ENCODE measurements at regions not wholly inside any gene's neighbourhood (a gene's known extent, or its start where the extent isn't known, plus 50 kb on each side); places are given as distances from the start of the nearest gene placed in this dataset.
"Not testable (repeated sequence)": the region's sequence is repeated elsewhere in the genome, so short reads cannot be mapped to it uniquely, and the experiment has no call there.

GRCh38 chr10:56212951-56213350 is 148.1 kb downstream of the ZWINT start:
- Histone ChIP-seq H3K4me3 (ENCODE audit: low read length) (no peak overlapping the region), H3K9me3 (ENCODE audit: control insufficient read depth, low read depth, low read length) (no peaks in the 10 kb centered on the region), H3K4me1 (ENCODE audit: control insufficient read depth, low read depth, low read length) (no peaks in the 10 kb centered on the region), H3K27ac (ENCODE audit: low read length) (no peak overlapping the region), H3K27me3 (ENCODE audit: control insufficient read depth, insufficient read depth, low read length) (no peaks in the 10 kb centered on the region), H3K36me3 (ENCODE audit: control insufficient read depth, low read depth, low read length) (no peaks in the 10 kb centered on the region), H3K9ac (ENCODE audit: low read length) (no peak overlapping the region)

DNA sequence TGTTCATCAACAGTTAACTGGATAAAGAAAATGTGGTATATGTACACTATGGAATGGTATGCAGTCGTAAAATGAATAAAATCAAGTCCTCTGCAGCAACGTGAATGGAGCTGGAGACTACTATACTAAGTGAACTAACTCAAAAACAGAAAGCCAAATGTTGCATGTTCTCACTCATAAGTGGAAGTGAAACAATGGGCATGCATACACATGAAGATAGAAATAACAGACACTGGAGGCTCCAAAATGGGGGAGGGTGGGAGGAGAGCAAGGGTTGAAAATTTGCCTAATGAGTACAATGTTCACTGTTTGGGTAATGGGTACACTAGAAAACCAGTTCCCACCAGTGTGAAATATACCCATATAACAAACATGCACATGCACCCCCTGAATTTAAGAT is 179.5 kb downstream of the ZWINT start:
- H3K27ac ChIP-seq (ENCODE audit: low read length), result no peak overlapping the region
- no peak overlapping the region for H3K4me3 ChIP-seq (ENCODE audit: low read length)
- no peaks in the 10 kb centered on the region for H3K4me1 ChIP-seq (ENCODE audit: control insufficient read depth, low read depth, low read length)
- no peak overlapping the region for H3K9ac ChIP-seq (ENCODE audit: low read length)
- H3K9me3 ChIP-seq (ENCODE audit: control insufficient read depth, low read depth, low read length), result no peaks in the 10 kb centered on the region
- H3K27me3 ChIP-seq (ENCODE audit: control insufficient read depth, insufficient read depth, low read length), result no peaks in the 10 kb centered on the region
- H3K36me3 ChIP-seq (ENCODE audit: control insufficient read depth, low read depth, low read length), result no peaks in the 10 kb centered on the region

- Histone ChIP-seq H3K27me3 (ENCODE audit: control insufficient read depth, insufficient read depth, low read length) (no peaks in the 10 kb centered on the region), H3K36me3 (ENCODE audit: control insufficient read depth, low read depth, low read length) (no peaks in the 10 kb centered on the region), H3K4me1 (ENCODE audit: control insufficient read depth, low read depth, low read length) (no peaks in the 10 kb centered on the region), H3K9me3 (ENCODE audit: control insufficient read depth, low read depth, low read length) (no peaks in the 10 kb centered on the region), H3K27ac (ENCODE audit: low read length) (no peak overlapping the region), H3K9ac (ENCODE audit: low read length) (no peak overlapping the region), H3K4me3 (ENCODE audit: low read length) (no peak overlapping the region)
Observed at GRCh38 chr10:56178210-56178609, 182.8 kb downstream of the ZWINT start.

DNA sequence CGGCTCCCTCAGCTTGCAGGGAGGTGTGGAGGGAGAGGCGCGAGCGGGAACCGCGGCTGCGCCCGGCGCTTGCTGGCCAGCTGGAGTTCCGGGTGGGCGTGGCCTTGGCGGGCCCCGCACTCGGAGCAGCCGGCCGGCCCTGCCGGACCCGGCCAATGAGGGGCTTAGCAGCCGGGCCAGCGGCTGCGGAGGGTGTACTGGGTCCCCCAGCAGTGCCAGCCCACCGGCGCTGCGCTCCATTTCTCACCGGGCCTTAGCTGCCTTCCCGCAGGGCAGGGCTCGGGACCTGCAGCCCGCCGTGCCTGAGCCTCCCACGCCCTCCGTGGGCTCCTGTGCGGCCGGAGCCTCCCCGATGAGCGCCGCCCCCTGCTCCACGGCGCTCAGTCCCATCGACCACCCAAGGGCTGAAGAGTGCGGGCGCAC is 206.0 kb downstream of the ZWINT start:
- H3K27ac ChIP-seq (ENCODE audit: low read length); H3K9ac ChIP-seq (ENCODE audit: low read length); H3K9me3 ChIP-seq (ENCODE audit: control insufficient read depth, low read depth, low read length); H3K27me3 ChIP-seq (ENCODE audit: control insufficient read depth, insufficient read depth, low read length); H3K4me1 ChIP-seq (ENCODE audit: control insufficient read depth, low read depth, low read length); H3K36me3 ChIP-seq (ENCODE audit: control insufficient read depth, low read depth, low read length); H3K4me3 ChIP-seq (ENCODE audit: low read length): not testable (repeated sequence)

- H3K4me1 ChIP-seq (ENCODE audit: control insufficient read depth, low read depth, low read length), result no peaks in the 10 kb centered on the region
- no peak overlapping the region for H3K9ac ChIP-seq (ENCODE audit: low read length)
- H3K27ac ChIP-seq (ENCODE audit: low read length), result no peak overlapping the region
- no peaks in the 10 kb centered on the region for H3K36me3 ChIP-seq (ENCODE audit: control insufficient read depth, low read depth, low read length)
- no peaks in the 10 kb centered on the region for H3K9me3 ChIP-seq (ENCODE audit: control insufficient read depth, low read depth, low read length)
- H3K4me3 ChIP-seq (ENCODE audit: low read length), result no peak overlapping the region
- no peaks in the 10 kb centered on the region for H3K27me3 ChIP-seq (ENCODE audit: control insufficient read depth, insufficient read depth, low read length)
Observed at GRCh38 chr10:56146806-56147205, 214.3 kb downstream of the ZWINT start.

DNA sequence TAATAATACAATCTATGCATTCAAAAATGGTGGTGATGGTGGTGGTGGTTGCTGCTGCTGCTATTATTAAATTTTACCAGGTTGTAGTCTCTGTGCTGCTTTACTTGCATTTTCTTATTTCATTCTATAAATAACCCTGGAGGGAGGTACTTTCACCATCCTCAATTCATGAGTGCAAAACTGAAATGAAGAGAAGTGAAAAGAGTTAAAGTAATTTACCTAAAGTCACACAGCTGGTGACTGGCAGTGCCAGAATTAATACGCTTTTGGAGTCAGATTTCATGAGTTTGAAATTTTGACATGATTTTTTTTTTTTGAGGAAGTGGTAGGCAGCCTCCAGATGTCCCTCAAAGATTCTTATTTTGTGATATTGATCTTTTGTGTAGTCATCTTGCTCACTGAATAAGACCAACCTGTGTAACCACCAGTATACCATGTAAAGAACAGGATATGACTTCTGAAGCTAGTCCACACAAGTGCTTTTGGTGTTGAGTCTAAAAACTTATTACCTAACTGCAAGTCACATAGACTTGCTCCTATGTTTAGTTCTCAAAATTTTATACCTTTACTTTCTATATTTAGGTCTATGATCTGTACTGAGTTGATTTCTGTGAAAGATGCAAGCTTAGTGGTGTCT is 218.8 kb downstream of the ZWINT start:
- no peaks in the 10 kb centered on the region for H3K9me3 ChIP-seq (ENCODE audit: control insufficient read depth, low read depth, low read length)
- no peaks in the 10 kb centered on the region for H3K27me3 ChIP-seq (ENCODE audit: control insufficient read depth, insufficient read depth, low read length)
- H3K4me3 ChIP-seq (ENCODE audit: low read length), result no peak overlapping the region
- H3K4me1 ChIP-seq (ENCODE audit: control insufficient read depth, low read depth, low read length), result no peaks in the 10 kb centered on the region
- H3K36me3 ChIP-seq (ENCODE audit: control insufficient read depth, low read depth, low read length), result no peaks in the 10 kb centered on the region
- no peak overlapping the region for H3K9ac ChIP-seq (ENCODE audit: low read length)
- no peak overlapping the region for H3K27ac ChIP-seq (ENCODE audit: low read length)

GRCh38 chr10:56139405-56139804 is 221.7 kb downstream of the ZWINT start:
- H3K9me3 ChIP-seq (ENCODE audit: control insufficient read depth, low read depth, low read length), result no peaks in the 10 kb centered on the region
- no peak overlapping the region for H3K27ac ChIP-seq (ENCODE audit: low read length)
- no peak overlapping the region for H3K9ac ChIP-seq (ENCODE audit: low read length)
- H3K4me1 ChIP-seq (ENCODE audit: control insufficient read depth, low read depth, low read length), result no peaks in the 10 kb centered on the region
- no peaks in the 10 kb centered on the region for H3K36me3 ChIP-seq (ENCODE audit: control insufficient read depth, low read depth, low read length)
- no peaks in the 10 kb centered on the region for H3K27me3 ChIP-seq (ENCODE audit: control insufficient read depth, insufficient read depth, low read length)
- H3K4me3 ChIP-seq (ENCODE audit: low read length), result no peak overlapping the region

DNA sequence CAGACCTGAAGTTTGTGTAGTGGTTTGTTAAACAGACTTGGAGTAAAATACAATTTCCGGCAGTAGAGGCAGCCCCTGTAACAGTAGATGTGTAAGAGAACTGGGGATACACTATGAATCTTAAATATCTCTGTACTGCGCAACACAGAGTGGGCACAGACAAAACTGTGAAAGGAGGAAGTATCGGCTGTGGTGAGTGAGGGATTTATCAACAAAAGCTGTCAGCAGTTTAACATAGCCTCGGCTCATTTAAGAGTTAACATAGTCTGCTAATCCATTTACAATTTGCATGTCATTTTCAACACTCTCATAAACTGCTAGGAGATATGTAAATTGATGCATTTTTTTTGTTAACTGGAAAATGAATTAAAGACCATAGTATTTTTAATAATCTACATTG is 225.2 kb downstream of the ZWINT start:
- Histone ChIP-seq H3K27ac (ENCODE audit: low read length) (no peak overlapping the region), H3K4me1 (ENCODE audit: control insufficient read depth, low read depth, low read length) (no peaks in the 10 kb centered on the region), H3K4me3 (ENCODE audit: low read length) (no peak overlapping the region), H3K9ac (ENCODE audit: low read length) (no peak overlapping the region), H3K9me3 (ENCODE audit: control insufficient read depth, low read depth, low read length) (no peaks in the 10 kb centered on the region), H3K27me3 (ENCODE audit: control insufficient read depth, insufficient read depth, low read length) (no peaks in the 10 kb centered on the region), H3K36me3 (ENCODE audit: control insufficient read depth, low read depth, low read length) (no peaks in the 10 kb centered on the region)

- Histone ChIP-seq H3K4me3 (ENCODE audit: low read length) (no peak overlapping the region), H3K9ac (ENCODE audit: low read length) (no peak overlapping the region)
Observed at GRCh38 chr10:56123247-56123646, 237.8 kb downstream of the ZWINT start.

DNA sequence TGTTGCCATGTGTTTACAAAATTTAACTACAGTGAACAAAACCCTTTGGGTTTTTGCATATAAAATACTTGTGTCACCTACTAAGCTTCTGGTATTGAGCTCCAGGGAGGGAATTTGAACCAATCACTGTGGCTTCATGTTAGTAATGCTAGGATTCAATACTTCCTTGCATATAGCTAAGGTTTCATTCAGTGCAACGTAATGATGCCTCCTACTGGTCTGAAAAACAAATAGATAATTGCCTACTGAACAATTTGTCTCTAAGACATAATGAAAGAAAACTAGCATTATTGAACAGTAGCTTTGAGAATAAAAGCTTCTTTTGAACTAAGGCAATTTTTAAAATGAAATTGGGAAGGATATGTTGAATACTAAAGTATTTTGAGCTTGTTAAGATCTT is 244.4 kb downstream of the ZWINT start:
- no peak overlapping the region for H3K9ac ChIP-seq (ENCODE audit: low read length)
- no peaks in the 10 kb centered on the region for H3K9me3 ChIP-seq (ENCODE audit: control insufficient read depth, low read depth, low read length)
- H3K27me3 ChIP-seq (ENCODE audit: control insufficient read depth, insufficient read depth, low read length), result no peaks in the 10 kb centered on the region
- H3K27ac ChIP-seq (ENCODE audit: low read length), result no peak overlapping the region
- no peaks in the 10 kb centered on the region for H3K4me1 ChIP-seq (ENCODE audit: control insufficient read depth, low read depth, low read length)
- no peaks in the 10 kb centered on the region for H3K36me3 ChIP-seq (ENCODE audit: control insufficient read depth, low read depth, low read length)
- no peak overlapping the region for H3K4me3 ChIP-seq (ENCODE audit: low read length)

More at GRCh38 chr10:56123247-56123646, 237.8 kb downstream of the ZWINT start:
- H3K27me3 ChIP-seq (ENCODE audit: control insufficient read depth, insufficient read depth, low read length), result no peaks in the 10 kb centered on the region
- no peak overlapping the region for H3K27ac ChIP-seq (ENCODE audit: low read length)
- no peaks in the 10 kb centered on the region for H3K9me3 ChIP-seq (ENCODE audit: control insufficient read depth, low read depth, low read length)
- H3K4me1 ChIP-seq (ENCODE audit: control insufficient read depth, low read depth, low read length), result no peaks in the 10 kb centered on the region
- H3K36me3 ChIP-seq (ENCODE audit: control insufficient read depth, low read depth, low read length), result no peaks in the 10 kb centered on the region

GRCh38 chr10:56109454-56109853 is 251.6 kb downstream of the ZWINT start:
- H3K36me3 ChIP-seq (ENCODE audit: control insufficient read depth, low read depth, low read length), result no peaks in the 10 kb centered on the region
- no peaks in the 10 kb centered on the region for H3K4me1 ChIP-seq (ENCODE audit: control insufficient read depth, low read depth, low read length)
- H3K27me3 ChIP-seq (ENCODE audit: control insufficient read depth, insufficient read depth, low read length), result no peaks in the 10 kb centered on the region
- H3K4me3 ChIP-seq (ENCODE audit: low read length), result no peak overlapping the region
- no peak overlapping the region for H3K9ac ChIP-seq (ENCODE audit: low read length)
- no peaks in the 10 kb centered on the region for H3K9me3 ChIP-seq (ENCODE audit: control insufficient read depth, low read depth, low read length)
- H3K27ac ChIP-seq (ENCODE audit: low read length), result no peak overlapping the region

DNA sequence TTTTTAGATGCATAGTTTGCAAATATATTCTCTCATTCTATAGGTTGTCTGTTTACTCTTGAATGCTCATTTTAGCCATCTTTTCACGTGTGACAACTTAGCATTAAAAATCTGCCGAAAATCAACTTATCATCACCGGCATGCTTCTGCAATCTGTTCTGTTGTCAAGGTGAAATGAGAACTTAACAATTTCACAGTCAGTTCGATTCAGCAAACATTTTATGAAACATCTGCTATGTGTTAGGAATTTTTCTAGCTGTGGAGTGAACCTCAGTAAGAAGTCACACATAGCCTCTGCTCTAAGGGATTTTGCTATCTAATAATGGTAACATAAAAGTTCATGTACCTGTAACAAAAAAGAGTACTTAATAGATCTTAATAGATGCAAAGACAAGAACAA is 256.1 kb downstream of the ZWINT start:
- Histone ChIP-seq H3K4me3 (ENCODE audit: low read length) (no peak overlapping the region), H3K9me3 (ENCODE audit: control insufficient read depth, low read depth, low read length) (no peaks in the 10 kb centered on the region), H3K27ac (ENCODE audit: low read length) (no peak overlapping the region), H3K27me3 (ENCODE audit: control insufficient read depth, insufficient read depth, low read length) (no peaks in the 10 kb centered on the region), H3K9ac (ENCODE audit: low read length) (no peak overlapping the region), H3K36me3 (ENCODE audit: control insufficient read depth, low read depth, low read length) (no peaks in the 10 kb centered on the region), H3K4me1 (ENCODE audit: control insufficient read depth, low read depth, low read length) (no peaks in the 10 kb centered on the region)
